Transverse colon (tissue), 3 donors: ENCODE measurements at regions not wholly inside any gene's neighbourhood (a gene's known extent, or its start where the extent isn't known, plus 50 kb on each side); places are given as distances from the start of the nearest gene placed in this dataset.

ENCODE experiments used
- EP300 ChIP-seq: sonication (generic); formaldehyde crosslinking; IDR thresholded peaks from one replicate; pipeline ENCODE4 v1.6.1; 2017; ENCODE audit warnings: antibody characterized with exemption, low read depth
- POLR2A ChIP-seq: fragments of 450-650 bp; IDR thresholded peaks from one replicate; pipeline ENCODE4 v1.6.1; 2016; ENCODE audit warnings: antibody characterized with exemption, mild to moderate bottlenecking, moderate library complexity
- TF ChIP-seq, protein P1 (sequence below), 5 experiments: fragments of 200-600 bp in 3 of 5; fragments of 450-650 bp in 2 of 5; sonication (generic) in 3 of 5; IDR thresholded peaks; 1 replicate in 2 of 5; 2 replicates in 3 of 5; pipeline ENCODE4 v1.5.1; 2016 to 2017; ENCODE audit warnings: antibody characterized with exemption in 5 of 5, inconsistent platforms in 3 of 5, mild to moderate bottlenecking in 2 of 5, moderate library complexity in 1 of 5

GRCh38 chr3:11696054-11696453 lies 52.3 kb upstream of the VGLL4 start:
- TF ChIP-seq, protein P1, sequence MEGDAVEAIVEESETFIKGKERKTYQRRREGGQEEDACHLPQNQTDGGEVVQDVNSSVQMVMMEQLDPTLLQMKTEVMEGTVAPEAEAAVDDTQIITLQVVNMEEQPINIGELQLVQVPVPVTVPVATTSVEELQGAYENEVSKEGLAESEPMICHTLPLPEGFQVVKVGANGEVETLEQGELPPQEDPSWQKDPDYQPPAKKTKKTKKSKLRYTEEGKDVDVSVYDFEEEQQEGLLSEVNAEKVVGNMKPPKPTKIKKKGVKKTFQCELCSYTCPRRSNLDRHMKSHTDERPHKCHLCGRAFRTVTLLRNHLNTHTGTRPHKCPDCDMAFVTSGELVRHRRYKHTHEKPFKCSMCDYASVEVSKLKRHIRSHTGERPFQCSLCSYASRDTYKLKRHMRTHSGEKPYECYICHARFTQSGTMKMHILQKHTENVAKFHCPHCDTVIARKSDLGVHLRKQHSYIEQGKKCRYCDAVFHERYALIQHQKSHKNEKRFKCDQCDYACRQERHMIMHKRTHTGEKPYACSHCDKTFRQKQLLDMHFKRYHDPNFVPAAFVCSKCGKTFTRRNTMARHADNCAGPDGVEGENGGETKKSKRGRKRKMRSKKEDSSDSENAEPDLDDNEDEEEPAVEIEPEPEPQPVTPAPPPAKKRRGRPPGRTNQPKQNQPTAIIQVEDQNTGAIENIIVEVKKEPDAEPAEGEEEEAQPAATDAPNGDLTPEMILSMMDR (IDR thresholded peaks at IDR 0.05): no peak
- no peak for TF ChIP-seq POLR2A
- TF ChIP-seq EP300: no peak
